Fibroblast of pulmonary artery (primary cell): ENCODE measurements at regions not wholly inside any gene's neighbourhood (a gene's known extent, or its start where the extent isn't known, plus 50 kb on each side); places are given as distances from the start of the nearest gene placed in this dataset.

Experiments used
- DNase-seq: peaks from one replicate; pipeline ENCODE4 v3.0.0-alpha.2; 2010; ENCODE audit warnings: low read depth
- H3K4me3 ChIP-seq: replicated peaks from 2 replicates; pipeline ENCODE4 v1.5.1; 2011; ENCODE audit warnings: low read depth, mild to moderate bottlenecking, control low read depth, low read length, moderate library complexity
- TF ChIP-seq, protein P1 (sequence below): IDR thresholded peaks from 2 replicates; pipeline ENCODE4 v1.5.1; 2011; ENCODE audit warnings: mild to moderate bottlenecking, control low read depth, low read length, inconsistent platforms; ENCODE audit errors: missing control alignments

GRCh38 chr2:31729442-31730092, 148.8 kb upstream of the SRD5A2 start:
- no peak overlapping the region for H3K4me3 ChIP-seq
- DNase-seq = peak; percentile 27
- TF ChIP-seq, protein P1, sequence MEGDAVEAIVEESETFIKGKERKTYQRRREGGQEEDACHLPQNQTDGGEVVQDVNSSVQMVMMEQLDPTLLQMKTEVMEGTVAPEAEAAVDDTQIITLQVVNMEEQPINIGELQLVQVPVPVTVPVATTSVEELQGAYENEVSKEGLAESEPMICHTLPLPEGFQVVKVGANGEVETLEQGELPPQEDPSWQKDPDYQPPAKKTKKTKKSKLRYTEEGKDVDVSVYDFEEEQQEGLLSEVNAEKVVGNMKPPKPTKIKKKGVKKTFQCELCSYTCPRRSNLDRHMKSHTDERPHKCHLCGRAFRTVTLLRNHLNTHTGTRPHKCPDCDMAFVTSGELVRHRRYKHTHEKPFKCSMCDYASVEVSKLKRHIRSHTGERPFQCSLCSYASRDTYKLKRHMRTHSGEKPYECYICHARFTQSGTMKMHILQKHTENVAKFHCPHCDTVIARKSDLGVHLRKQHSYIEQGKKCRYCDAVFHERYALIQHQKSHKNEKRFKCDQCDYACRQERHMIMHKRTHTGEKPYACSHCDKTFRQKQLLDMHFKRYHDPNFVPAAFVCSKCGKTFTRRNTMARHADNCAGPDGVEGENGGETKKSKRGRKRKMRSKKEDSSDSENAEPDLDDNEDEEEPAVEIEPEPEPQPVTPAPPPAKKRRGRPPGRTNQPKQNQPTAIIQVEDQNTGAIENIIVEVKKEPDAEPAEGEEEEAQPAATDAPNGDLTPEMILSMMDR = peak; percentile 48

GRCh38 chr2:31729065-31729439, 148.3 kb upstream of the SRD5A2 start:
- TF ChIP-seq, protein P1 = no peak
- no peak overlapping the region for H3K4me3 ChIP-seq
- DNase-seq = no peak

DNA sequence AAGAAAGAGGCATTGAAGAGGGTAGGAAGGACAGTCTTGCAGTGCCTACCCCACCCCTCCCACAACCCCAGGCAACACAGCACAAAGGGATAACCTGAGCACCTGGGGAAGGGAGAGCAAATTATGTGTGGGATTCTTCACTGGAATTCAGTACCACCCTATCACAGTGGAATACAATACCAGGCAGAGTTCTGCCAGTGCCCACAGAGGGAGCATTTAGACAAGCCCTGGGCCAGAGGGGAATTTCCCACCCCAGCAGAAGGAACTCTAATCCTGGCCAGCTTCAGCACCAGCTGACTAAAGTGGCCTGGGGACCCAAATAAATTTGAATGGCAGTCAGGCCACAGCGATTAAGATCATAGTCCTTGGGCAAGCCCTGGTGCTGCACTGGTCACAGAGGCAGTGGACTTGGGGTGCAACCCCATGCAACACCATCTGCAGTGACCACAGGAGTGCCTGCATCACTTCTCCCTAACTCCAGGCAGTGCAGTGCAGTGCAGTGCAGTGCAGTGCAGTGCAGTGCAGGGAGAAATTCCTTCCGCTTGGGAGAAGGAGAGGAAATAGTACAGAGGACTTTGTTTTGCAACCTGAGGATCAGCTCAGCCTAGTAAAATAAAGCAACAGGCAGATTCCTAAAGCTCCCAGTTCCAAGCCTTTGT, 147.8 kb upstream of the SRD5A2 start:
- no peak for DNase-seq
- no peak overlapping the region for H3K4me3 ChIP-seq
- TF ChIP-seq, protein P1 = no peak

- TF ChIP-seq, protein P1 = no peak
- DNase-seq = no peak
- H3K4me3 ChIP-seq = no peak overlapping the region
Observed at GRCh38 chr2:31726457-31726856, 145.7 kb upstream of the SRD5A2 start.

DNA sequence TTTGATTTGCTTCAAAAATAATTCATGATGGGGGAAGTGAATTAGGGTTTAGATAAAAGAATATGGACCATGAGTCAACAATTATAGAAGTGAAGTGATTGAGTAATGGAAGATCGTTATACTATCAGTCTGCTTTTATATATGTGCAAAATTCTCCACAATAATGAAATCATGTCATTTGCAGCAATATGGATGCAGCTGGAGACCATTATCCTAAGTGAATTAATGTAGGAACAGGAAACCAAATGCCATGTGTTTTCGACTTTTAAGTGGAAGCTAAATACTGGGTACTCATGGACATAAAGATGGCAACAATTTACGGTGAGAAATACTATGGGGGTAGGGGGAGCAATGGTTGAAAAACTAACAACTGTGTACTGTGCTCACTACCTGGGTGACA, 144.7 kb upstream of the SRD5A2 start:
- DNase-seq = no peak
- no peak overlapping the region for H3K4me3 ChIP-seq
- TF ChIP-seq, protein P1 = no peak

- no peak overlapping the region for H3K4me3 ChIP-seq
- TF ChIP-seq, protein P1 = no peak
- DNase-seq = no peak
Observed at GRCh38 chr2:31711737-31712136, 131.0 kb upstream of the SRD5A2 start.

GRCh38 chr2:31710121-31710520, 129.4 kb upstream of the SRD5A2 start:
- TF ChIP-seq, protein P1 = no peak
- H3K4me3 ChIP-seq = no peak overlapping the region
- no peak for DNase-seq
